C4-2B (cell line): ENCODE measurements at regions not wholly inside any gene's neighbourhood (a gene's known extent, or its start where the extent isn't known, plus 50 kb on each side); places are given as distances from the start of the nearest gene placed in this dataset.

Experiments used
- H3K27ac ChIP-seq: fragments of 450-650 bp; 2 replicates; pipeline ENCODE4 v1.5.1; 2017
- ZFX ChIP-seq: fragments of 450-650 bp; IDR thresholded peaks from 2 replicates; pipeline ENCODE4 v1.6.1; 2017
- TF ChIP-seq, protein P1 (sequence below): fragments of 450-650 bp; conservative IDR thresholded peaks from 2 replicates; pipeline ENCODE4 v1.5.1; 2017; ENCODE audit warnings: mild to moderate bottlenecking

DNA sequence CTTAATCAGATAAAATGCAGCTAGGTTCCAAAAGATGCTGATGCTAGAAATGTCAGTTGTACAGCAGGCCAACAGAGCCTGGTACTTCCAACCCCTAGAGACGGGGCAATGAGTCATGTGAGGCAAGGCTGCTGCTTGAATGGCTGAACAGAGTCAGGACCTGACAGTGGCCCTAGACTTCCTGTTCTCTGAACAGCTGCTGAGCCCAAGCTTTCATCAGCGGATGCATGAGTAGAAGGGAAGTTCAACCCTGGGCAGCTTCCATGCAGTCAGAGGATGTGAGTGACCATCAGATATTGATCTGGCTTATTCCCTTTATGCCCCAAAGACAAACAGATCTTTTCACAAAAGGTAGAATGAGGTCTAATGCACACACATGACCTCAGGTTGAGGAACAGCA lies 282.9 kb upstream of the COL8A1 start:
- H3K27ac ChIP-seq = no peak overlapping the region
- TF ChIP-seq, protein P1, sequence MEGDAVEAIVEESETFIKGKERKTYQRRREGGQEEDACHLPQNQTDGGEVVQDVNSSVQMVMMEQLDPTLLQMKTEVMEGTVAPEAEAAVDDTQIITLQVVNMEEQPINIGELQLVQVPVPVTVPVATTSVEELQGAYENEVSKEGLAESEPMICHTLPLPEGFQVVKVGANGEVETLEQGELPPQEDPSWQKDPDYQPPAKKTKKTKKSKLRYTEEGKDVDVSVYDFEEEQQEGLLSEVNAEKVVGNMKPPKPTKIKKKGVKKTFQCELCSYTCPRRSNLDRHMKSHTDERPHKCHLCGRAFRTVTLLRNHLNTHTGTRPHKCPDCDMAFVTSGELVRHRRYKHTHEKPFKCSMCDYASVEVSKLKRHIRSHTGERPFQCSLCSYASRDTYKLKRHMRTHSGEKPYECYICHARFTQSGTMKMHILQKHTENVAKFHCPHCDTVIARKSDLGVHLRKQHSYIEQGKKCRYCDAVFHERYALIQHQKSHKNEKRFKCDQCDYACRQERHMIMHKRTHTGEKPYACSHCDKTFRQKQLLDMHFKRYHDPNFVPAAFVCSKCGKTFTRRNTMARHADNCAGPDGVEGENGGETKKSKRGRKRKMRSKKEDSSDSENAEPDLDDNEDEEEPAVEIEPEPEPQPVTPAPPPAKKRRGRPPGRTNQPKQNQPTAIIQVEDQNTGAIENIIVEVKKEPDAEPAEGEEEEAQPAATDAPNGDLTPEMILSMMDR = no peak
- no peak for TF ChIP-seq ZFX

DNA sequence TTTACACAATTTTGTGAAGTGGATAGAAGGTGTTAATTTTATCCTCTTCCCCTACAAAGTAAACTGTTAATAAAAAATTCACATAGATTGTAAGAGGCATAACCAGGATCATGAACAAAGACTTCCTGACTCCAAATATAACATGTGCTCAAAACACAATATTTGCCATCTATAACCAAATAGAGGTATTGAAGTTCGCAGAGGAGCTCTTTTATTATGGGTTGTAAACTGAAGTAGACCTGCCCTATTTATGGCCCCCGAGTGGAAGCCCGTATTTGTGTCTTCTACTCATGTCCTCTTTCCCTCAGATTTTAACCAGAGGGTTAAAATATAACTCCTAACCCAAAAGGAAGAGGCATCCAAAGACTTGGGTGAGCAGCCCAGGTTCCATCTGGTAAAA lies 285.6 kb upstream of the COL8A1 start:
- TF ChIP-seq, protein P1 = no peak
- TF ChIP-seq ZFX = no peak
- no peak overlapping the region for H3K27ac ChIP-seq

DNA sequence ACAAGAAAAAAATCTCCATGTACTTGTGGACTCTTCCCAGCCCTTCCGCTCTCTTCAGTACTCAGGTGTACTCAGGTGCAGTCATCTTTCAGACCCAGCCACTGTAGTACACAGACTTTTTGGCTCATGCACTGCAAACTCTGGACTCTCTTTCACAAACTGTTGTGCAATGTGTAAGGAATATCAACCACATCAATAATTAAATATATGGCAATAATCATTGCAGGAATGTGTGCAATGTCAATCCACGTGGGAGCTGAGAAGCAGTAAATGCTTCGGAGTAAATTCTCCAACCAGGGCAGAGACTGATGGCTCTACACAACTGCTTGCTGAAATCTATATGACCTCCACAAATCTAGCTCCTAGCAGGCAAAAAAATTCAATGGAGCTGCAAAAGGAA lies 287.3 kb upstream of the COL8A1 start:
- H3K27ac ChIP-seq = no peak overlapping the region
- TF ChIP-seq ZFX = no peak
- TF ChIP-seq, protein P1 = no peak

DNA sequence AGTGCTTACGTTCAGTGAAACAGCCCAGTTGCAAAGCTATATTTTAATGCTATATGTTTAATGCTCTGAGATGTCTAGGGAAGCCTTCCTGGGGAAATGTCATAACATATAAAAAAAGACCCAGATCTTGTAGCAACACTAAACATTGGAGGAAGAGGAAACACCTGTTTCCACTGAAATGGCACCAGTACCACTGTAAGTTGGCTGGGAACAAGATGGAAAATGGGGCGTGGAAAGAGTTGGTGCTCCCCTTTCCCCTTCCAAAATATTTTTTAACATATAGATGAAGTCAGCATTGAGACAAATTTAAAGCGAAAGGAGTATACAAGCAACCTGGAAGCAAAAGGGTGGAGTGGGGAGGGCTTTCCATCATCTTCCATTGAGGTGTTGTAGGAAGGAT lies 289.9 kb upstream of the COL8A1 start:
- no peak overlapping the region for H3K27ac ChIP-seq

DNA sequence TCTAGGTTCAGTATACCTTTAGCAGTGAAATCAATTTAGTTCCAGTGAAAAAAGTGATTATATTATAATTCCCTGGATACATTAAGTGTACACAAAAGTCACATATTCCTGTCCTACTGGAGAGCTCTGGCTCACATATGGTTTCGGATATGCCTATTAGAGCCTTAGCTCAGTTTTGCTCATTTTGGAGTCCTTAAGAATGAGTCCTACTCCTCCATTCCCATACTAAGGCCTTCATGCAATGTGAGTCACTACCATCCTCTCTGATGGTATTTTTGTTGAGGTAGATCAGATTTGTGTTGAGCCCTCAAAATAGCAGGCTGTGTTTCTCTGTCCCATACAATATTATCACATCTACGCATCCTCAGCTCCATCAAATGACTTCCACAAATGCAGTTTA lies 294.2 kb upstream of the COL8A1 start:
- TF ChIP-seq, protein P1 = no peak
- TF ChIP-seq ZFX = no peak
- H3K27ac ChIP-seq = no peak overlapping the region

More for the DNA sequence above, 289.9 kb upstream of the COL8A1 start:
- no peak for TF ChIP-seq ZFX
- TF ChIP-seq, protein P1 = no peak

DNA sequence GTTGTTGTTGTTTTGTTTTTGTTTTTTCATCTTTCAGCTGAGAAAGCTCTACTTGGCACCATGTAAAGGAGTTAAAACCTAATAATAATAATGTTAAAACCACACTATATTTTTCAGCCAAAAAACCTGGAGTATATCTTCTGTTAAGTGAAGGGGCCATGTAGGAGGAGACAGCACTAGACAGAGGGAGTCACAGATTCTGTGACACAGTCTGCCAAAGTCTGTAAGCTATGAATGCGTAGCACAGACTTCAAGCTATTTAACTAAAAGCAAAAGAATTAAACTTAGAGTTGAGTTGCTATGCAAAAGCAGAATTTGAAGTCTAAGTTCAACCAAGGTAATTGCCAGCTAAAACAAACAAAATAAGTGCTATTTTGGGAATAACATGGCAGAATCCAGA lies 296.0 kb upstream of the COL8A1 start:
- no peak for TF ChIP-seq ZFX
- TF ChIP-seq, protein P1 = no peak
- no peak overlapping the region for H3K27ac ChIP-seq

DNA sequence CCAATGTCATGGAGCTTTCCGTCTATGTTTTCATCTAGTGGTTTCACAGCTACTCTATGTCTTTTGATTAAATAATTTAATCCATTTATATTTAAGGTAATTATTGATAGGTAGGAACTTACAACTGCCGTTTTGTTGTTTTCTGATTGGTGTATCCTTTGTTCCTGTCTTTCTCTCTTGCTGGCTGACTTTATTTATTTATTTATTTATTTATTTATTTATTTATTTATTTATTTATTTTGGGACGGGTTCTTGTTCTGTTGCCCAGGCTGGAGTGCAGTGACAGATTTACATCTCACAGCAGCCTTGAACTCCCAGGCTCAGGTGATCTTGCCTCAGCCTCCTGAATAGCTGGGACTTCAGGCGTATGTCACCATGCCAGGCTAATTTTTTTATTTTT lies 299.2 kb upstream of the COL8A1 start:
- TF ChIP-seq, protein P1 = no peak
- TF ChIP-seq ZFX = no peak
- H3K27ac ChIP-seq = no peak overlapping the region
